Breast epithelium (tissue), 3 donors: ENCODE measurements at regions not wholly inside any gene's neighbourhood (a gene's known extent, or its start where the extent isn't known, plus 50 kb on each side); places are given as distances from the start of the nearest gene placed in this dataset.

ENCODE experiments used
- POLR2AphosphoS5 ChIP-seq, 3 donors: sonication (generic); formaldehyde crosslinking; IDR thresholded peaks; one replicate each; pipeline ENCODE4 v1.6.1; 2017; ENCODE audit warnings: antibody characterized with exemption in 3 of 3
- TF ChIP-seq, protein P1 (sequence below), 3 donors: fragments of 450-650 bp; IDR thresholded peaks; one replicate each; pipeline ENCODE4 v1.5.1; 2016 to 2017; ENCODE audit warnings: antibody characterized with exemption in 3 of 3, mild to moderate bottlenecking in 3 of 3, moderate library complexity in 3 of 3

DNA sequence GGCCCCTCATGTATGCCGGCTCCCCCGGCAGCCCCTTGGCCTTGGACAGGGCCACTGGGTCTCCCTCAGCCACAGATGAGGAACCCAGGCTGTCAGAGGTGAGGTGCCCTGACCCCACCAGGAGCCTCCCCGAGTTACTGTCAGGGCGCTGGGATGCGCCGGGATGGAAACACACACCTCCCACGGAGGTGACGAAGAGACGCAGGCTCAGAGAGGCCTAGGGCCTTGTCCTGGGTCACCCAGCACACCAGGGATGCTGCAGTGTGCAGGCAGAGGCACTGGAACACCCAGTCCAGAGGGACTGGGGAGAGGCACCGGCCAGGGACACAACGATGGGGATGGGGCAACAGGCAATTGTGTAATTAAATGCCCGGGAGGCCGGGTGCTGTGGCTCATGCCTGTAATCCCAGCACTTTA is 81.2 kb upstream of the PRR5 start:
- TF ChIP-seq, protein P1, sequence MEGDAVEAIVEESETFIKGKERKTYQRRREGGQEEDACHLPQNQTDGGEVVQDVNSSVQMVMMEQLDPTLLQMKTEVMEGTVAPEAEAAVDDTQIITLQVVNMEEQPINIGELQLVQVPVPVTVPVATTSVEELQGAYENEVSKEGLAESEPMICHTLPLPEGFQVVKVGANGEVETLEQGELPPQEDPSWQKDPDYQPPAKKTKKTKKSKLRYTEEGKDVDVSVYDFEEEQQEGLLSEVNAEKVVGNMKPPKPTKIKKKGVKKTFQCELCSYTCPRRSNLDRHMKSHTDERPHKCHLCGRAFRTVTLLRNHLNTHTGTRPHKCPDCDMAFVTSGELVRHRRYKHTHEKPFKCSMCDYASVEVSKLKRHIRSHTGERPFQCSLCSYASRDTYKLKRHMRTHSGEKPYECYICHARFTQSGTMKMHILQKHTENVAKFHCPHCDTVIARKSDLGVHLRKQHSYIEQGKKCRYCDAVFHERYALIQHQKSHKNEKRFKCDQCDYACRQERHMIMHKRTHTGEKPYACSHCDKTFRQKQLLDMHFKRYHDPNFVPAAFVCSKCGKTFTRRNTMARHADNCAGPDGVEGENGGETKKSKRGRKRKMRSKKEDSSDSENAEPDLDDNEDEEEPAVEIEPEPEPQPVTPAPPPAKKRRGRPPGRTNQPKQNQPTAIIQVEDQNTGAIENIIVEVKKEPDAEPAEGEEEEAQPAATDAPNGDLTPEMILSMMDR (IDR thresholded peaks at IDR 0.05) = no peak
- no peak for TF ChIP-seq POLR2AphosphoS5 (IDR thresholded peaks at IDR 0.05)
